Activated CD4-positive, CD25-positive, alpha-beta regulatory T cell (primary cell): ENCODE measurements at regions not wholly inside any gene's neighbourhood (a gene's known extent, or its start where the extent isn't known, plus 50 kb on each side); places are given as distances from the start of the nearest gene placed in this dataset.

ENCODE experiments used
- DNase-seq, 4 experiments: peaks; one replicate each; lab custom pipeline; 2025; lab: John Stamatoyannopoulos, UW

GRCh38 chr14:104370256-104370870, 209.2 kb upstream of the C14orf180 start:
- no peak for DNase-seq

GRCh38 chr14:104371031-104371430, 208.5 kb upstream of the C14orf180 start:
- DNase-seq, result no peak

GRCh38 chr14:104371917-104372316, 207.6 kb upstream of the C14orf180 start:
- no peak for DNase-seq

GRCh38 chr14:104372390-104373054, 207.0 kb upstream of the C14orf180 start:
- DNase-seq, result no peak

- DNase-seq, result no peak
These were observed 206.3 kb upstream of the C14orf180 start for GRCh38 chr14:104373055-104373854.

GRCh38 chr14:104373855-104374717, 205.5 kb upstream of the C14orf180 start:
- DNase-seq, result no peak

GRCh38 chr14:104374718-104375080, 204.9 kb upstream of the C14orf180 start:
- no peak for DNase-seq

GRCh38 chr14:104375551-104376201, 203.9 kb upstream of the C14orf180 start:
- DNase-seq, result no peak

GRCh38 chr14:104376202-104377140, 203.1 kb upstream of the C14orf180 start:
- no peak for DNase-seq

GRCh38 chr14:104377256-104377655, 202.3 kb upstream of the C14orf180 start:
- DNase-seq, result no peak

GRCh38 chr14:104378698-104379113, 200.9 kb upstream of the C14orf180 start:
- no peak for DNase-seq

- DNase-seq, result no peak
These were observed 197.0 kb upstream of the C14orf180 start for GRCh38 chr14:104382361-104383087.

- no peak for DNase-seq
These were observed 196.2 kb upstream of the C14orf180 start for GRCh38 chr14:104383088-104383995.

- DNase-seq, result no peak
These were observed 195.4 kb upstream of the C14orf180 start for GRCh38 chr14:104383996-104384775.

- DNase-seq, result no peak
These were observed 194.8 kb upstream of the C14orf180 start for GRCh38 chr14:104384776-104385071.

- no peak for DNase-seq
These were observed 194.5 kb upstream of the C14orf180 start for GRCh38 chr14:104385111-104385510.

- DNase-seq, result no peak
These were observed 193.9 kb upstream of the C14orf180 start for GRCh38 chr14:104385531-104386101.
